Hepatocyte (in vitro differentiated cells): ENCODE measurements at regions not wholly inside any gene's neighbourhood (a gene's known extent, or its start where the extent isn't known, plus 50 kb on each side); places are given as distances from the start of the nearest gene placed in this dataset.

ENCODE experiments used
- DNase-seq: peaks from one replicate; pipeline ENCODE4 v3.0.0-alpha.2; 2016; ENCODE audit warnings: low spot score
- H2AFZ ChIP-seq: fragments of 200-600 bp; sonication (generic); 2 replicates; pipeline ENCODE4 v1.6.0; 2016; ENCODE audit warnings: antibody characterized with exemption, mild to moderate bottlenecking
- H3K27ac ChIP-seq: fragments of 200-600 bp; sonication (generic); 2 replicates; pipeline ENCODE4 v1.5.1; 2016; ENCODE audit warnings: mild to moderate bottlenecking
- H3K27me3 ChIP-seq: fragments of 200-600 bp; sonication (generic); 2 replicates; pipeline ENCODE4 v1.6.1; 2016
- H3K36me3 ChIP-seq: fragments of 200-600 bp; sonication (generic); replicated peaks from 2 replicates; pipeline ENCODE4 v1.5.1; 2016; ENCODE audit warnings: low read depth; ENCODE audit not compliant: insufficient read depth
- H3K4me1 ChIP-seq: fragments of 200-600 bp; sonication (generic); 2 replicates; pipeline ENCODE4 v1.5.1; 2016; ENCODE audit warnings: mild to moderate bottlenecking, moderate library complexity; ENCODE audit not compliant: insufficient read depth
- H3K4me2 ChIP-seq: fragments of 200-600 bp; sonication (generic); 2 replicates; pipeline ENCODE4 v1.6.0; 2016
- H3K4me3 ChIP-seq: fragments of 200-600 bp; sonication (generic); 2 replicates; pipeline ENCODE4 v1.5.1; 2016; ENCODE audit warnings: mild to moderate bottlenecking
- H3K79me2 ChIP-seq: fragments of 200-600 bp; sonication (generic); 2 replicates; pipeline ENCODE4 v1.6.0; 2017; ENCODE audit warnings: mild to moderate bottlenecking
- H3K9me2 ChIP-seq: fragments of 200-600 bp; sonication (generic); replicated peaks from 2 replicates; pipeline ENCODE4 v1.6.0; 2017; ENCODE audit warnings: mild to moderate bottlenecking; ENCODE audit not compliant: insufficient read depth
- H3K9me3 ChIP-seq: fragments of 200-600 bp; sonication (generic); 2 replicates; pipeline ENCODE4 v1.5.1; 2016; ENCODE audit warnings: low read depth, mild to moderate bottlenecking
- H4K20me1 ChIP-seq: fragments of 200-600 bp; sonication (generic); 2 replicates; pipeline ENCODE4 v1.6.0; 2016; ENCODE audit warnings: mild to moderate bottlenecking; ENCODE audit not compliant: insufficient read depth, poor library complexity, severe bottlenecking
- EZH2 ChIP-seq: fragments of 200-600 bp; sonication (generic); IDR thresholded peaks from 2 replicates; pipeline ENCODE4 v1.6.1; 2016; ENCODE audit warnings: antibody characterized with exemption, mild to moderate bottlenecking, borderline replicate concordance
- EZH2phosphoT487 ChIP-seq: fragments of 200-600 bp; sonication (generic); IDR thresholded peaks from one replicate; pipeline ENCODE4 v1.6.1; 2018; ENCODE audit warnings: antibody characterized with exemption, mild to moderate bottlenecking, low read depth, moderate library complexity; ENCODE audit not compliant: unreplicated experiment, severe bottlenecking
- WGBS: methylation state at CpG from one replicate; pipeline ENCODE4 v1.1.6; 2016; ENCODE audit warnings: low lambda C conversion rate; ENCODE audit errors: missing lambda C conversion rate; 5-methylcytosine and 5-hydroxymethylcytosine counted together
- TF ChIP-seq, protein P1 (sequence below): fragments of 200-600 bp; sonication (generic); IDR thresholded peaks from 2 replicates; pipeline ENCODE4 v1.5.1; 2016; ENCODE audit warnings: antibody characterized with exemption, mild to moderate bottlenecking; ENCODE audit not compliant: poor library complexity

DNA sequence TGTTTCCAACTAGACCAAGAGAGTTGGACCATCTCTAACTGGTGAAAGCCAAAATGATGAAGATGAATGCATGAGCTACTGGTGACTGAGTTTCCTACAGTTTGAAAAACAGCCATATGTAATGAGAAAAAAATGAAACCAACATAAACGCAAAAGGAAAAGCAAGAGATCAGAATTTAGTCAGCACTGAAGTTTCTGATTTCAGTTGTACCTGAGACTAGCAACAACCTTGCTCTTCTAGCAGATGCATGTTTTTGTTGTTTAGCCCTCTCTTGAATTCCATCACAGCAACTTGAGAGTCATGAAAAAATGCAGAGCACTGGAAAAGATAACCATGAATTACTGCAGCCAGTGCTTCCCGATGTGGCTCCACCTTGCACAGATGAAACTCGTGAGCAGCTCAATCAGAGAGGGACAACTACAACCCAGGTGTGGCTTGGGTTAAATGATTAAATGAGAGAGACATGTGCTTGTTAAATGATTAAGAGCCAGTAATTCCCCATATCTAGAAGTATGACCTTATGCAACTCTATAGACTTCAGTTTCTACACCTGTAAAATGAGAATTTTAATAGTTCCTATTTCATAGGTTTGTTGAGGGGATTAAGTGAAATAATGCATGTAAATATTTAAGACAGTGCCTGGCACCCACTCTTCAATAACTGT lies 104.8 kb downstream of the ELOVL4 start:
- no peak for DNase-seq
- no peak for TF ChIP-seq EZH2phosphoT487
- TF ChIP-seq, protein P1, sequence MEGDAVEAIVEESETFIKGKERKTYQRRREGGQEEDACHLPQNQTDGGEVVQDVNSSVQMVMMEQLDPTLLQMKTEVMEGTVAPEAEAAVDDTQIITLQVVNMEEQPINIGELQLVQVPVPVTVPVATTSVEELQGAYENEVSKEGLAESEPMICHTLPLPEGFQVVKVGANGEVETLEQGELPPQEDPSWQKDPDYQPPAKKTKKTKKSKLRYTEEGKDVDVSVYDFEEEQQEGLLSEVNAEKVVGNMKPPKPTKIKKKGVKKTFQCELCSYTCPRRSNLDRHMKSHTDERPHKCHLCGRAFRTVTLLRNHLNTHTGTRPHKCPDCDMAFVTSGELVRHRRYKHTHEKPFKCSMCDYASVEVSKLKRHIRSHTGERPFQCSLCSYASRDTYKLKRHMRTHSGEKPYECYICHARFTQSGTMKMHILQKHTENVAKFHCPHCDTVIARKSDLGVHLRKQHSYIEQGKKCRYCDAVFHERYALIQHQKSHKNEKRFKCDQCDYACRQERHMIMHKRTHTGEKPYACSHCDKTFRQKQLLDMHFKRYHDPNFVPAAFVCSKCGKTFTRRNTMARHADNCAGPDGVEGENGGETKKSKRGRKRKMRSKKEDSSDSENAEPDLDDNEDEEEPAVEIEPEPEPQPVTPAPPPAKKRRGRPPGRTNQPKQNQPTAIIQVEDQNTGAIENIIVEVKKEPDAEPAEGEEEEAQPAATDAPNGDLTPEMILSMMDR: no peak
- no peak for TF ChIP-seq EZH2

DNA sequence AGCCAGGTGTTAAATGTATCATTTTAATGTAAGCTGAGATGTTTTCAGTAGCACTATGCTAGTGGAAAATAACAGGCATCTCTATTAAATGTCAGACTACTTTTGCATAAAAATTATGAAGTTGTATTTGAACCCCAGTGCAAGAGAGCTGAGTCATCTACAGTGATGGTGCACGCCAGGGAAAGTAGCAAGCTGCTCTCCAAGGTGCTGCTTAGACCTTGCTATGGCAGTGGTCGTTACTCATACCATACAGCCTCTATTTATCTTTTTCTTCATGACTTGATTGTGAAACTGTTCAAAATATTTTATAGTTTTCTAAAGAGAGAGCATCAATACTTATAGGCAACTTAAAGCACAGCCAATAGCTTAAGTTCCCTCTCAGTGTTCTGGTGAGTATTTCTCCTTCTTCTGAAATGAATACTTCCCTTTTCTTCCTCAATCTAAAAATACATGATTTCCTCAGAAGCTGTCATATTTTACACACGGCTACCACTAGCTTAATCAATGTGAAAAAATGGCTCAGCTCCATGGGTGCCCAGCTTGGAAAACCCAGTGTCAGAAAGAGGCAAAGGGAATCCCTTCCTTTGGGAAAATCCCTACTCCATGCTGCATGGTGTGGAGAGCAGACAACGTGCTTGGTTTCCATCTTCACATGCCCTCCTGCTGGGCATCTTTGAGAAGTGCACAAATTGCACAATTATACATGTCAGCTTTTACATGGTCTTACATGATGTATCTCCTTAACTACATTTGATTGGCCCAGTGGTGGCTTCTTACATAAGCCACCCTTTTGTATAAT lies 105.6 kb downstream of the ELOVL4 start:
- H3K4me3 ChIP-seq: no peak overlapping the region
- TF ChIP-seq EZH2phosphoT487 (no peak), EZH2 (no peak)
- TF ChIP-seq, protein P1: no peak
- 76% methylated on average over 4 of the region's 4 CpGs for WGBS

More for the DNA sequence above, 104.8 kb downstream of the ELOVL4 start:
- H3K4me3 ChIP-seq: no peak overlapping the region
- no peaks in the 10 kb centered on the region for H4K20me1 ChIP-seq
- H3K27me3 ChIP-seq: no peaks in the 10 kb centered on the region
- no peak overlapping the region for H3K27ac ChIP-seq
- H3K9me2 ChIP-seq: no peaks in the 10 kb centered on the region
- H3K9me3 ChIP-seq: no peaks in the 10 kb centered on the region
- H3K4me1 ChIP-seq: no peaks in the 10 kb centered on the region
- no peak overlapping the region for H3K4me2 ChIP-seq
- no peaks in the 10 kb centered on the region for H3K36me3 ChIP-seq
- no peak overlapping the region for H2AFZ ChIP-seq
- H3K79me2 ChIP-seq: no peaks in the 10 kb centered on the region
- 85% methylated on average over 3 of the region's 3 CpGs for WGBS

DNA sequence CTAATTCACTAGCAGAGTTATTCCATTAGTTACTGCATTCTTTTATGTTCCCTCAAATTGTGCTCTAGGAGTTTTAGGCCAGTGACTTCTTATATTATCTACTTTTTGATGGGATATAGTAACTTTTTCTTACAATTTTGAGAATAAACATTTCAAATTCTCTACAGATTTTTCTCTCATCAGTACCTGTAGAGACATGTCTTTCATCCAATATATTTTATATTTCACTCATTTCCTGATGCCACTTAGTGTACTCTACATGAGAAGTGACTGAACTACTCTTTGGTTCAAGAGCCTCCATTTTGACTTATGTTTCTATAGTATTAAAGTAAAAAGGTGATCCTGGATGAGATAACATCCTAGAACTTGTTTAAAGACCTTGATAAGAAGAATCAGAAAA lies 108.5 kb downstream of the ELOVL4 start:
- Histone ChIP-seq H3K4me2 (no peak overlapping the region), H4K20me1 (no peaks in the 10 kb centered on the region), H3K27ac (no peak overlapping the region), H2AFZ (no peak overlapping the region), H3K4me1 (no peaks in the 10 kb centered on the region), H3K9me2 (no peaks in the 10 kb centered on the region), H3K9me3 (no peaks in the 10 kb centered on the region), H3K36me3 (no peaks in the 10 kb centered on the region), H3K4me3 (no peak overlapping the region), H3K79me2 (no peaks in the 10 kb centered on the region), H3K27me3 (no peaks in the 10 kb centered on the region)
- no peak for DNase-seq
- TF ChIP-seq EZH2phosphoT487 (no peak), EZH2 (no peak)
- TF ChIP-seq, protein P1: no peak

More for the DNA sequence above, 105.6 kb downstream of the ELOVL4 start:
- no peaks in the 10 kb centered on the region for H3K36me3 ChIP-seq
- no peak overlapping the region for H2AFZ ChIP-seq
- H3K27me3 ChIP-seq: no peaks in the 10 kb centered on the region
- no peaks in the 10 kb centered on the region for H3K9me3 ChIP-seq
- no peak overlapping the region for H3K27ac ChIP-seq
- no peak for DNase-seq
- no peaks in the 10 kb centered on the region for H3K4me1 ChIP-seq
- no peaks in the 10 kb centered on the region for H3K9me2 ChIP-seq
- no peaks in the 10 kb centered on the region for H4K20me1 ChIP-seq
- no peaks in the 10 kb centered on the region for H3K79me2 ChIP-seq
- no peak overlapping the region for H3K4me2 ChIP-seq
